ENCODE measurements at regions not wholly inside any gene's neighbourhood (a gene's known extent, or its start where the extent isn't known, plus 50 kb on each side); places are given as distances from the start of the nearest gene placed in this dataset.

DNA sequence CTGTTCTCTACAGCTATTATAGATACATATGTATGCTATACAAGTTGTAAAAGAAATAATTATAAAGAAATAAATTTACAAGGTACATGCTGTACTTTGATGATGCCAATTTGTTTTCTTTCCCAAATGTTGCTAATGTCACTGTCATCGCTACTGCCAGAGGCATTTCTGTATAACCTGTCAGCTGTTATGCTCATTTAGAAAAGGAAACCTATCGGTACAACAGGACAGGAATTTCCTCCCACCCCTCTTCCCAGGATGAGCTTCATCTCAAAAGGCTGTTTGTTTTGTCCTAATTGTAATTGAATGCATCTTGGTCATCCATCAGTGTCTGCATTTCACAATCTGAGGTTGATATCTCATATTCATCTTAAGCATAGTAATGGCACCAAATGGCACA lies 975.7 kb downstream of the TTLL7 start:
- TF ChIP-seq, protein P1, sequence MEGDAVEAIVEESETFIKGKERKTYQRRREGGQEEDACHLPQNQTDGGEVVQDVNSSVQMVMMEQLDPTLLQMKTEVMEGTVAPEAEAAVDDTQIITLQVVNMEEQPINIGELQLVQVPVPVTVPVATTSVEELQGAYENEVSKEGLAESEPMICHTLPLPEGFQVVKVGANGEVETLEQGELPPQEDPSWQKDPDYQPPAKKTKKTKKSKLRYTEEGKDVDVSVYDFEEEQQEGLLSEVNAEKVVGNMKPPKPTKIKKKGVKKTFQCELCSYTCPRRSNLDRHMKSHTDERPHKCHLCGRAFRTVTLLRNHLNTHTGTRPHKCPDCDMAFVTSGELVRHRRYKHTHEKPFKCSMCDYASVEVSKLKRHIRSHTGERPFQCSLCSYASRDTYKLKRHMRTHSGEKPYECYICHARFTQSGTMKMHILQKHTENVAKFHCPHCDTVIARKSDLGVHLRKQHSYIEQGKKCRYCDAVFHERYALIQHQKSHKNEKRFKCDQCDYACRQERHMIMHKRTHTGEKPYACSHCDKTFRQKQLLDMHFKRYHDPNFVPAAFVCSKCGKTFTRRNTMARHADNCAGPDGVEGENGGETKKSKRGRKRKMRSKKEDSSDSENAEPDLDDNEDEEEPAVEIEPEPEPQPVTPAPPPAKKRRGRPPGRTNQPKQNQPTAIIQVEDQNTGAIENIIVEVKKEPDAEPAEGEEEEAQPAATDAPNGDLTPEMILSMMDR (conservative IDR thresholded peaks at IDR 0.05; ENCODE audit: low read depth, low read length): no peak
- no peak for TF ChIP-seq EZH2 (IDR thresholded peaks at IDR 0.05; ENCODE audit: borderline replicate concordance, low read depth, low read length, poor library complexity, severe bottlenecking)

All from A673 (cell line).